ENCODE measurements at regions not wholly inside any gene's neighbourhood (a gene's known extent, or its start where the extent isn't known, plus 50 kb on each side); places are given as distances from the start of the nearest gene placed in this dataset.
"Not testable (repeated sequence)": the region's sequence is repeated elsewhere in the genome, so short reads cannot be mapped to it uniquely, and the experiment has no call there.

DNA sequence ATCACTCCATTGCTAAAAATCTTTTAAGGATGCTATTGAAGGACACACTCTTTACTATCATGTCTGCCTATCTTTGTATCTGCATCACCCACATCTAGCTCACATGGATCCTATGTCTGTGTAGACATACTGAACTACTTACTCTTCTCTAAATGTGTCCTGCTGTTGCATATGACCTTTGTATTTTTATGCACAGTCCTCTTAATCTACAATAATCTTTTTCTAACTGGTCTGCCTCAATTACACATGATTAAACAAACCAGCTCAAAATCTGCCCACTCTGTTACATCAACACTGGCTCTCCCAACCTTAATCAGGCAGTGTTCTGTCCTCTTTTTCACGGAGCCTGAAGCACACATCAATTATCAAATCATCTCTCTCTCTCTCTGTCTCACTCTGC, 316.3 kb upstream of the MGAT4C start:
- no peak overlapping the region for H3K4me3 Mint-ChIP-seq (ENCODE audit: unreplicated experiment)
- H3K27me3 Mint-ChIP-seq (ENCODE audit: unreplicated experiment): no peaks in the 10 kb centered on the region
- H3K9me3 Mint-ChIP-seq (ENCODE audit: unreplicated experiment): no peaks in the 10 kb centered on the region
- no peak for DNase-seq (ENCODE audit: low spot score)
- no peaks in the 10 kb centered on the region for H3K36me3 Mint-ChIP-seq (ENCODE audit: low read depth, unreplicated experiment)
- no peak overlapping the region for H3K27ac Mint-ChIP-seq (ENCODE audit: unreplicated experiment)
- H3K4me1 Mint-ChIP-seq (ENCODE audit: unreplicated experiment): no peaks in the 10 kb centered on the region
- TF ChIP-seq, protein P1, sequence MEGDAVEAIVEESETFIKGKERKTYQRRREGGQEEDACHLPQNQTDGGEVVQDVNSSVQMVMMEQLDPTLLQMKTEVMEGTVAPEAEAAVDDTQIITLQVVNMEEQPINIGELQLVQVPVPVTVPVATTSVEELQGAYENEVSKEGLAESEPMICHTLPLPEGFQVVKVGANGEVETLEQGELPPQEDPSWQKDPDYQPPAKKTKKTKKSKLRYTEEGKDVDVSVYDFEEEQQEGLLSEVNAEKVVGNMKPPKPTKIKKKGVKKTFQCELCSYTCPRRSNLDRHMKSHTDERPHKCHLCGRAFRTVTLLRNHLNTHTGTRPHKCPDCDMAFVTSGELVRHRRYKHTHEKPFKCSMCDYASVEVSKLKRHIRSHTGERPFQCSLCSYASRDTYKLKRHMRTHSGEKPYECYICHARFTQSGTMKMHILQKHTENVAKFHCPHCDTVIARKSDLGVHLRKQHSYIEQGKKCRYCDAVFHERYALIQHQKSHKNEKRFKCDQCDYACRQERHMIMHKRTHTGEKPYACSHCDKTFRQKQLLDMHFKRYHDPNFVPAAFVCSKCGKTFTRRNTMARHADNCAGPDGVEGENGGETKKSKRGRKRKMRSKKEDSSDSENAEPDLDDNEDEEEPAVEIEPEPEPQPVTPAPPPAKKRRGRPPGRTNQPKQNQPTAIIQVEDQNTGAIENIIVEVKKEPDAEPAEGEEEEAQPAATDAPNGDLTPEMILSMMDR (IDR thresholded peaks at IDR 0.05; ENCODE audit: unreplicated experiment): no peak

DNA sequence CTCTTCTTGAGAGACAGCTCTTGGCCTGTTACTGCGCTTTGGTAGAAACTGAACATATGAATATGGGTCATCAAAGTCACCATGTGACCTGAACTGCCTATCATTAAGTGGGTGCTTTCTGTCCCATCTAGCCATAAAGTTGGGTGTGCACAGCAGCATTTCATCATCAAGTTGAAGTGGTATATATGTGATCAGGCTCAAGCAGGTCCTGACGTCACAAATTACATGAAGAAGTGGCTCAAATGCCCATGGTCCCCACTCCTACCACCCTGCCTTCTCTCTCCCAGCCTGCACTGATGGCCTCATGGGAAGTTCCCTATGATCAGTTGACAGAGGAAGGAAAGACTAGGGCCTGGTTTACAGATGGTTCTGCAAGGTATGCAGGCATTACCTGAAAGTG, 308.8 kb upstream of the MGAT4C start:
- Mint-ChIP-seq H3K36me3 (ENCODE audit: low read depth, unreplicated experiment) (no peaks in the 10 kb centered on the region), H3K4me3 (ENCODE audit: unreplicated experiment) (no peak overlapping the region), H3K4me1 (ENCODE audit: unreplicated experiment) (no peaks in the 10 kb centered on the region), H3K9me3 (ENCODE audit: unreplicated experiment) (no peaks in the 10 kb centered on the region), H3K27ac (ENCODE audit: unreplicated experiment) (no peak overlapping the region), H3K27me3 (ENCODE audit: unreplicated experiment) (peaks cover 2% of the 10 kb centered on the region)
- TF ChIP-seq, protein P1 (IDR thresholded peaks at IDR 0.05; ENCODE audit: unreplicated experiment): no peak
- no peak for DNase-seq (ENCODE audit: low spot score)

DNA sequence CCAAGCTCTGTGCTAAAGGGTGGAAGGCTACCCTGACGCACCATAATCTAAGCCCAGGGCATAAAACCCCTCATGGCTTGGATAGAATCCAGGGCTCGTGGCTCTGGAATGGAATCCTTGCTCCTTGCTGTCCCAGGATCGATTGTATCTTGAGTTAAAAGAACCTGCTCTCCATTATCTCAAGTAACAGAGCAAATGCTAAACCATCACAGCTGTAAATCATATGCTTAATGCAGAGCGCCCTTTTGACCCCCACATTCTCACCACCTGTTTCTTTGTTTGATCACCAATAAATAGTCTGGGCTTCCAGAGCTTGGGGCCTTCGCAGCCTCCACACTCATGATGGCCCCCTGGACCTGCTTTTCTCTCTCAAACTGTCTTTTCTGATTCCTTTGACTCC, 299.3 kb upstream of the MGAT4C start:
- not testable (repeated sequence) for DNase-seq (ENCODE audit: low spot score); H3K9me3 Mint-ChIP-seq (ENCODE audit: unreplicated experiment); H3K27me3 Mint-ChIP-seq (ENCODE audit: unreplicated experiment); H3K4me1 Mint-ChIP-seq (ENCODE audit: unreplicated experiment); H3K36me3 Mint-ChIP-seq (ENCODE audit: low read depth, unreplicated experiment); H3K4me3 Mint-ChIP-seq (ENCODE audit: unreplicated experiment); H3K27ac Mint-ChIP-seq (ENCODE audit: unreplicated experiment)

DNA sequence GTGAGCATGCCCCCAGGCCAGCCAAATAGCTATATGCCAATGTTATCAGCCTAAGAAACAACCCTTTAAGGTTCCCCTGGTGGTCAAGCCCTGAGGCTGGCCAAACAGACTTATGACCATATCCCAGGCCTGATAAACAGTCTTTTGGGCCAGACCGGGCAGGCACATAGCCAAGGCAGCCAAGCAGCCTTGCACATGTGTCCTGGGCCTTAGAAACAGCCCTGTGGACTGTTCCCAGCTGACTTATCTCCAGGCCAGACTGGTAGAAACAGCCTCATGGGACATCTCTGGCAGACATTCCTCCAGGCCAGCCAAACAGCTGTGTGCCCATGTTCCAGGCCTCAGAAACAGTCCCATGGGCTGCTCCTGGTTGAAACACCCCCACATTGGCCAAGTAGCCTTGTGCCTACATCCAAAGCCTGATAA, 295.0 kb upstream of the MGAT4C start:
- Mint-ChIP-seq H3K4me1 (ENCODE audit: unreplicated experiment) (no peaks in the 10 kb centered on the region), H3K27ac (ENCODE audit: unreplicated experiment) (no peak overlapping the region), H3K9me3 (ENCODE audit: unreplicated experiment) (no peaks in the 10 kb centered on the region), H3K27me3 (ENCODE audit: unreplicated experiment) (no peaks in the 10 kb centered on the region), H3K36me3 (ENCODE audit: low read depth, unreplicated experiment) (no peaks in the 10 kb centered on the region), H3K4me3 (ENCODE audit: unreplicated experiment) (no peak overlapping the region)
- DNase-seq (ENCODE audit: low spot score): no peak
- TF ChIP-seq, protein P1 (IDR thresholded peaks at IDR 0.05; ENCODE audit: unreplicated experiment): no peak

DNA sequence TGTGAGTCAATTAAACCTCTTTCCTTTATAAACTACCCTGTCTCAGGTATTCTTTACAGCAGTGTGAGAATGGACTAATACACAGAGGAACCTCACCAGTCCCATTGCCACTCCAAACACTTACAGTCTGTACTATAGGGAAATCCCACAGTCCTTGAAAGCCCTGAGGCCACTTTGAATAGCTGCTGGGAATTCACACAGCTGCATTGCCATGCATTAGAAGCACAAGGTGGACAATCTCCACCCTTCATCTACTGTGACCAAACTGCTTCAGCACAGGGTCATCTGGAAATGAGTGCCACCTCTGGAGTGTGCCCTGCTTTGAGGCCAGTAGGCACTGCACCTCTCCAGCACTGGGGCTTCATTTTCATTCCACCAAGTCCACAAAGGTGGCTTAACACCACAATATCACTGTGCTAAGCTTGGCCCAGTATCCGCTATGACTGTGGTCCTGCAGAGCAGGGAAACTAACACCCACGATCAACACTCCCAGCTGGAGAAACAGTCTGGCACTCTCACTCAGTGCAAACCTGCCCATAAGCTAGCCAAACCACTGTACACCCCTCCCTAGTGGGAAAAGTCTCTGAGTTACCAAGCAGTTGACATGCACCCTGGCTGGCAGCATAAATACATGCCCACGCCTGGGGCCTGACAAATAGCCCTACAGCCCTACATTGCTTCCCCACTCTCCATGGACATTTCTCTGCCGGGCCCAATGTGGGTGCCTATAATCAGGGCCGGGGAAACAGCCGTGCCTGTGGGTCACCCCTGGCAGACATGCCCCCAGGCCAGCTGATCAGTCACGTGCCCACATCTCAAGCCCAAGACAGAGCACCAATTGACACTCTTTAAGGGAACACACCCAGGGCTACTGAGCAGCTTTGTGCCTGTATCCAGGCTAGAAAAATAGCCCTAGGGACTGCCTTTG, 294.3 kb upstream of the MGAT4C start:
- H3K9me3 Mint-ChIP-seq (ENCODE audit: unreplicated experiment): no peaks in the 10 kb centered on the region
- no peaks in the 10 kb centered on the region for H3K36me3 Mint-ChIP-seq (ENCODE audit: low read depth, unreplicated experiment)
- no peak overlapping the region for H3K4me3 Mint-ChIP-seq (ENCODE audit: unreplicated experiment)
- H3K27me3 Mint-ChIP-seq (ENCODE audit: unreplicated experiment): no peaks in the 10 kb centered on the region
- no peak for DNase-seq (ENCODE audit: low spot score)
- TF ChIP-seq, protein P1 (IDR thresholded peaks at IDR 0.05; ENCODE audit: unreplicated experiment): no peak
- no peaks in the 10 kb centered on the region for H3K4me1 Mint-ChIP-seq (ENCODE audit: unreplicated experiment)
- H3K27ac Mint-ChIP-seq (ENCODE audit: unreplicated experiment): no peak overlapping the region
